H1 (cell line): ENCODE measurements at regions not wholly inside any gene's neighbourhood (a gene's known extent, or its start where the extent isn't known, plus 50 kb on each side); places are given as distances from the start of the nearest gene placed in this dataset.

Source experiments
- BACH1 ChIP-seq: IDR thresholded peaks from 2 replicates; pipeline ENCODE4 v1.6.1; 2012; ENCODE audit warnings: low read length, improper control_type of control experiment
- CTBP2 ChIP-seq: IDR thresholded peaks from 2 replicates; pipeline ENCODE4 v1.7.0; 2011; ENCODE audit warnings: borderline replicate concordance, mild to moderate bottlenecking, moderate library complexity, mixed read lengths, low read length; ENCODE audit not compliant: insufficient read depth, insufficient read length
- EZH2 ChIP-seq: fragments of 200-600 bp; sonication (generic); IDR thresholded peaks from 2 replicates; pipeline ENCODE4 v1.7.1; 2012; ENCODE audit warnings: low read depth, mild to moderate bottlenecking, moderate library complexity, low read length, inconsistent platforms; ENCODE audit not compliant: severe bottlenecking
- POLR2AphosphoS5 ChIP-seq: IDR thresholded peaks from 2 replicates; pipeline ENCODE4 v1.6.1; 2011; ENCODE audit warnings: low read depth, low read length
- RBBP5 ChIP-seq: IDR thresholded peaks from 2 replicates; pipeline ENCODE4 v1.7.1; 2012; ENCODE audit warnings: low read depth, mild to moderate bottlenecking, inconsistent platforms, low read length, moderate library complexity, borderline replicate concordance
- SIRT6 ChIP-seq: IDR thresholded peaks from one replicate; pipeline ENCODE4 v1.7.1; 2012; ENCODE audit warnings: low read length, inconsistent platforms
- SP2 ChIP-seq: IDR thresholded peaks from 2 replicates; pipeline ENCODE4 v1.6.1; 2012; ENCODE audit warnings: mild to moderate bottlenecking, low read length, inconsistent platforms
- SUZ12 ChIP-seq: fragments of 200-600 bp; sonication (generic); IDR thresholded peaks from 2 replicates; pipeline ENCODE4 v1.6.1; 2012; ENCODE audit warnings: mild to moderate bottlenecking, inconsistent platforms, low read length, moderate library complexity, mixed read lengths
- TBP ChIP-seq: IDR thresholded peaks from 2 replicates; pipeline ENCODE4 v1.6.1; 2011; ENCODE audit warnings: low read depth, low read length, improper control_type of control experiment
- TCF12 ChIP-seq: IDR thresholded peaks from 2 replicates; pipeline ENCODE4 v1.6.1; 2011; ENCODE audit warnings: low read depth, mild to moderate bottlenecking, low read length
- TF ChIP-seq, protein P1 (sequence below): fragments of 300-600 bp; sonication (generic); IDR thresholded peaks from 2 replicates; pipeline ENCODE4 v1.7.1; 2012; ENCODE audit warnings: low read length, moderate library complexity, mild to moderate bottlenecking, inconsistent platforms; ENCODE audit not compliant: insufficient replicate concordance
- TF ChIP-seq, protein P2 (sequence below): IDR thresholded peaks from 2 replicates; pipeline ENCODE4 v1.6.1; 2012; ENCODE audit warnings: inconsistent platforms

DNA sequence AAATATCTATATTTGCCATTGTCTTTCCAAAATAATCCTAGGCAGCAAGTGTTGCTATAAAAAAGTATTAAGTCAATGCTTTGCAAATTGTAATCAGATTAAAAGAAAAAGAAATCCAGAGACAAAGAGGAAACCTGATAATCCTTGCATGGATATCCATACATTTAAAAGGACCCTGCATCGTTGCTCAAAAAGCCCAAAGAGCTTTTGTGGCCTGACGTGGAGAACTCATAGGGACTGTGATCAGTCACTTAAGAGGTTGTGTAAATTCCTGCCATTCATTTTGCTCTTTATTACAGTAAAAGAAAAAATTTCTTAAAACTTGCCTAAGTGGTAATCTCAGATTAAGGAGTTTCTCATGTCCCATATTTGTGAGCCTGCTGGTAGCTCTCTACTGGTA, 392.6 kb downstream of the C12orf75 start (continued):
- TF ChIP-seq, protein P1, sequence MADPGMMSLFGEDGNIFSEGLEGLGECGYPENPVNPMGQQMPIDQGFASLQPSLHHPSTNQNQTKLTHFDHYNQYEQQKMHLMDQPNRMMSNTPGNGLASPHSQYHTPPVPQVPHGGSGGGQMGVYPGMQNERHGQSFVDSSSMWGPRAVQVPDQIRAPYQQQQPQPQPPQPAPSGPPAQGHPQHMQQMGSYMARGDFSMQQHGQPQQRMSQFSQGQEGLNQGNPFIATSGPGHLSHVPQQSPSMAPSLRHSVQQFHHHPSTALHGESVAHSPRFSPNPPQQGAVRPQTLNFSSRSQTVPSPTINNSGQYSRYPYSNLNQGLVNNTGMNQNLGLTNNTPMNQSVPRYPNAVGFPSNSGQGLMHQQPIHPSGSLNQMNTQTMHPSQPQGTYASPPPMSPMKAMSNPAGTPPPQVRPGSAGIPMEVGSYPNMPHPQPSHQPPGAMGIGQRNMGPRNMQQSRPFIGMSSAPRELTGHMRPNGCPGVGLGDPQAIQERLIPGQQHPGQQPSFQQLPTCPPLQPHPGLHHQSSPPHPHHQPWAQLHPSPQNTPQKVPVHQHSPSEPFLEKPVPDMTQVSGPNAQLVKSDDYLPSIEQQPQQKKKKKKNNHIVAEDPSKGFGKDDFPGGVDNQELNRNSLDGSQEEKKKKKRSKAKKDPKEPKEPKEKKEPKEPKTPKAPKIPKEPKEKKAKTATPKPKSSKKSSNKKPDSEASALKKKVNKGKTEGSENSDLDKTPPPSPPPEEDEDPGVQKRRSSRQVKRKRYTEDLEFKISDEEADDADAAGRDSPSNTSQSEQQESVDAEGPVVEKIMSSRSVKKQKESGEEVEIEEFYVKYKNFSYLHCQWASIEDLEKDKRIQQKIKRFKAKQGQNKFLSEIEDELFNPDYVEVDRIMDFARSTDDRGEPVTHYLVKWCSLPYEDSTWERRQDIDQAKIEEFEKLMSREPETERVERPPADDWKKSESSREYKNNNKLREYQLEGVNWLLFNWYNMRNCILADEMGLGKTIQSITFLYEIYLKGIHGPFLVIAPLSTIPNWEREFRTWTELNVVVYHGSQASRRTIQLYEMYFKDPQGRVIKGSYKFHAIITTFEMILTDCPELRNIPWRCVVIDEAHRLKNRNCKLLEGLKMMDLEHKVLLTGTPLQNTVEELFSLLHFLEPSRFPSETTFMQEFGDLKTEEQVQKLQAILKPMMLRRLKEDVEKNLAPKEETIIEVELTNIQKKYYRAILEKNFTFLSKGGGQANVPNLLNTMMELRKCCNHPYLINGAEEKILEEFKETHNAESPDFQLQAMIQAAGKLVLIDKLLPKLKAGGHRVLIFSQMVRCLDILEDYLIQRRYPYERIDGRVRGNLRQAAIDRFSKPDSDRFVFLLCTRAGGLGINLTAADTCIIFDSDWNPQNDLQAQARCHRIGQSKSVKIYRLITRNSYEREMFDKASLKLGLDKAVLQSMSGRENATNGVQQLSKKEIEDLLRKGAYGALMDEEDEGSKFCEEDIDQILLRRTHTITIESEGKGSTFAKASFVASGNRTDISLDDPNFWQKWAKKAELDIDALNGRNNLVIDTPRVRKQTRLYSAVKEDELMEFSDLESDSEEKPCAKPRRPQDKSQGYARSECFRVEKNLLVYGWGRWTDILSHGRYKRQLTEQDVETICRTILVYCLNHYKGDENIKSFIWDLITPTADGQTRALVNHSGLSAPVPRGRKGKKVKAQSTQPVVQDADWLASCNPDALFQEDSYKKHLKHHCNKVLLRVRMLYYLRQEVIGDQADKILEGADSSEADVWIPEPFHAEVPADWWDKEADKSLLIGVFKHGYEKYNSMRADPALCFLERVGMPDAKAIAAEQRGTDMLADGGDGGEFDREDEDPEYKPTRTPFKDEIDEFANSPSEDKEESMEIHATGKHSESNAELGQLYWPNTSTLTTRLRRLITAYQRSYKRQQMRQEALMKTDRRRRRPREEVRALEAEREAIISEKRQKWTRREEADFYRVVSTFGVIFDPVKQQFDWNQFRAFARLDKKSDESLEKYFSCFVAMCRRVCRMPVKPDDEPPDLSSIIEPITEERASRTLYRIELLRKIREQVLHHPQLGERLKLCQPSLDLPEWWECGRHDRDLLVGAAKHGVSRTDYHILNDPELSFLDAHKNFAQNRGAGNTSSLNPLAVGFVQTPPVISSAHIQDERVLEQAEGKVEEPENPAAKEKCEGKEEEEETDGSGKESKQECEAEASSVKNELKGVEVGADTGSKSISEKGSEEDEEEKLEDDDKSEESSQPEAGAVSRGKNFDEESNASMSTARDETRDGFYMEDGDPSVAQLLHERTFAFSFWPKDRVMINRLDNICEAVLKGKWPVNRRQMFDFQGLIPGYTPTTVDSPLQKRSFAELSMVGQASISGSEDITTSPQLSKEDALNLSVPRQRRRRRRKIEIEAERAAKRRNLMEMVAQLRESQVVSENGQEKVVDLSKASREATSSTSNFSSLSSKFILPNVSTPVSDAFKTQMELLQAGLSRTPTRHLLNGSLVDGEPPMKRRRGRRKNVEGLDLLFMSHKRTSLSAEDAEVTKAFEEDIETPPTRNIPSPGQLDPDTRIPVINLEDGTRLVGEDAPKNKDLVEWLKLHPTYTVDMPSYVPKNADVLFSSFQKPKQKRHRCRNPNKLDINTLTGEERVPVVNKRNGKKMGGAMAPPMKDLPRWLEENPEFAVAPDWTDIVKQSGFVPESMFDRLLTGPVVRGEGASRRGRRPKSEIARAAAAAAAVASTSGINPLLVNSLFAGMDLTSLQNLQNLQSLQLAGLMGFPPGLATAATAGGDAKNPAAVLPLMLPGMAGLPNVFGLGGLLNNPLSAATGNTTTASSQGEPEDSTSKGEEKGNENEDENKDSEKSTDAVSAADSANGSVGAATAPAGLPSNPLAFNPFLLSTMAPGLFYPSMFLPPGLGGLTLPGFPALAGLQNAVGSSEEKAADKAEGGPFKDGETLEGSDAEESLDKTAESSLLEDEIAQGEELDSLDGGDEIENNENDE = no peak
- TF ChIP-seq, protein P2, sequence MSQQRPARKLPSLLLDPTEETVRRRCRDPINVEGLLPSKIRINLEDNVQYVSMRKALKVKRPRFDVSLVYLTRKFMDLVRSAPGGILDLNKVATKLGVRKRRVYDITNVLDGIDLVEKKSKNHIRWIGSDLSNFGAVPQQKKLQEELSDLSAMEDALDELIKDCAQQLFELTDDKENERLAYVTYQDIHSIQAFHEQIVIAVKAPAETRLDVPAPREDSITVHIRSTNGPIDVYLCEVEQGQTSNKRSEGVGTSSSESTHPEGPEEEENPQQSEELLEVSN = no peak
- TF ChIP-seq SUZ12 (no peak), RBBP5 (no peak), TBP (no peak), POLR2AphosphoS5 (no peak), SP2 (no peak), BACH1 (no peak), EZH2 (no peak), CTBP2 (no peak), SIRT6 (no peak), TCF12 (no peak)
